Upper lobe of left lung (tissue), 6 donors: ENCODE measurements at regions not wholly inside any gene's neighbourhood (a gene's known extent, or its start where the extent isn't known, plus 50 kb on each side); places are given as distances from the start of the nearest gene placed in this dataset.

Experiments
- ATAC-seq, 2 donors: fragments of 200-7000 bp; cut with Tn5 transposase; one replicate each; pipeline ENCODE4 v1.9.1; 2022; ENCODE audit warnings: mild to moderate bottlenecking in 2 of 2, moderate library complexity in 2 of 2; ENCODE audit not compliant: low FRiP score in 2 of 2
- DNase-seq, 2 donors: peaks; one replicate each; pipeline ENCODE4 v3.0.0-alpha.2; 2019 to 2020
- H3K27ac ChIP-seq, 4 donors: fragments of 200-600 bp; sonication (generic); one replicate each; pipeline ENCODE4 v1.5.1; 2016 to 2019
- H3K27me3 ChIP-seq, 4 donors: fragments of 200-600 bp; sonication (generic); one replicate each; pipeline ENCODE4 v1.5.1; 2017 to 2019
- H3K36me3 ChIP-seq, 4 donors: fragments of 200-600 bp; sonication (generic); one replicate each; pipeline ENCODE4 v1.5.1; 2016 to 2019
- H3K4me1 ChIP-seq, 4 donors: fragments of 200-600 bp; sonication (generic); one replicate each; pipeline ENCODE4 v1.5.1; 2018 to 2019
- H3K4me3 ChIP-seq, 4 donors: fragments of 200-600 bp; sonication (generic); one replicate each; pipeline ENCODE4 v1.5.1; 2017 to 2019; ENCODE audit warnings: mild to moderate bottlenecking in 2 of 4, moderate library complexity in 1 of 4
- H3K9me3 ChIP-seq, 4 donors: fragments of 200-600 bp; sonication (generic); one replicate each; pipeline ENCODE4 v1.5.1; 2018 to 2019
- CTCF ChIP-seq, 6 experiments: fragments of 450-650 bp in 4 of 6; fragments of 200-600 bp in 2 of 6; sonication (generic) in 2 of 6; IDR thresholded peaks; one replicate each; pipeline ENCODE4 v1.5.1; 2016 to 2019; ENCODE audit warnings: antibody characterized with exemption in 6 of 6
- EP300 ChIP-seq, 4 donors: sonication (generic); formaldehyde crosslinking; IDR thresholded peaks; one replicate each; pipeline ENCODE4 v1.5.1; 2017; ENCODE audit warnings: antibody characterized with exemption in 4 of 4, control low read depth in 2 of 4
- POLR2A ChIP-seq, 4 donors: fragments of 450-650 bp; IDR thresholded peaks; one replicate each; pipeline ENCODE4 v1.5.1; 2016 to 2017; ENCODE audit warnings: antibody characterized with exemption in 4 of 4, mild to moderate bottlenecking in 2 of 4
- POLR2AphosphoS5 ChIP-seq, 2 donors: sonication (generic); formaldehyde crosslinking; IDR thresholded peaks; one replicate each; pipeline ENCODE4 v1.5.1; 2017; ENCODE audit warnings: antibody characterized with exemption in 2 of 2
- WGBS, 2 donors: methylation state at CpG; one replicate each; pipeline ENCODE4 v1.1.5; 2017 to 2018; 5-methylcytosine and 5-hydroxymethylcytosine counted together
- donor health status: DM: no; HTN: no; CAD: no; lungs with moderate emphysema.
- donor health status: DM: no; HTN: yes; CAD: no; lungs with severe emphysema.

DNA sequence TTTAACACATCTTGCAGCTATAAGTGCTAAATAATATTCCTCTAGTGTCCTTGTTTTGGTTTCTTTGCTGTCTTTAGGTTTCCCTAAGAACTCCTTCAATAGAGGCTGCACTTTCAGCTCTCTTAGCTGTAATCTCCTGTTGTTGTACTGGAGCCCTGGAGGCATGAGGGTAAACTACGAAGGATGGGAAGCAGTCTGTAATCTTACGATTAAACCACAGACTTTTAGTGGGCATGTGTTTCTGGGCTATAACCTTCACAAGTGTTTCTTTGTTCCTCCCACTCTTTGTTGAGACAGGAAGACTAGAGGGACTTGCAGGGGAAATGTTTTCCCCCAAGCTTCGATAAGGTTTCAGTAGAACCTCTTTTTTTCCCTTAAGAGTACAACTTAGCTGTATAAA, 1058.1 kb downstream of the NSUN3 start:
- no peak for TF ChIP-seq EP300 (IDR thresholded peaks at IDR 0.05)
- no peak for TF ChIP-seq POLR2AphosphoS5 (IDR thresholded peaks at IDR 0.05)
- TF ChIP-seq CTCF (IDR thresholded peaks at IDR 0.05) = no peak
- TF ChIP-seq POLR2A (IDR thresholded peaks at IDR 0.05) = no peak
- Histone ChIP-seq H3K27me3 (no peaks in the 10 kb centered on the region), H3K36me3 (no peaks in the 10 kb centered on the region), H3K27ac (no peak overlapping the region), H3K4me3 (no peak overlapping the region), H3K4me1 (no peaks in the 10 kb centered on the region), H3K9me3 (no peaks in the 10 kb centered on the region)
- DNase-seq = no peak
- WGBS, 2 donors = 36 to 54% methylated on average over 3 of the region's 3 CpGs
- ATAC-seq = no peak

DNA sequence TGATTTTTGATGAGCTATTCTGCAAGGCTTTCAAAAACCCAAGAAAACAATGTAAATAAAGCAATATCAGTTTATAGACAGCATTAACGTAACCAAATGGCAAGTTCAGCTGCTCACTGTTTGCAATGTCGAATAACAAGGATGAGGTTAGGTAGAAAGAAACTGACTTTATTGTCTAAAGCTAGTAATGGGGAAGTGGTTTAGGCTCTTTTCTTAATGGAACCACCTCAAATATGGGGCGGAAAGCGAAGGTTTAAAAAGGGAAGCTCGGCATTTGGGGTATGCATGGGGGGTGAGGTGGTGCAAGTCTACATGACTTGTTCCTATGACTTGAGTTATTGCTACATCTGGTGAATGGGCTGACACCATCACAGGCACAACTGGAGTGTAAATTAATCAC, 1060.2 kb downstream of the NSUN3 start:
- ATAC-seq (no peak), DNase-seq (no peak)
- Histone ChIP-seq H3K9me3 (no peaks in the 10 kb centered on the region), H3K36me3 (no peaks in the 10 kb centered on the region), H3K27ac (no peak overlapping the region), H3K4me3 (no peak overlapping the region), H3K4me1 (no peaks in the 10 kb centered on the region), H3K27me3 (no peaks in the 10 kb centered on the region)
- 80 to 91% methylated on average over 5 of the region's 5 CpGs for WGBS, 2 donors
- TF ChIP-seq POLR2AphosphoS5 (IDR thresholded peaks at IDR 0.05) (no peak), EP300 (IDR thresholded peaks at IDR 0.05) (no peak)

DNA sequence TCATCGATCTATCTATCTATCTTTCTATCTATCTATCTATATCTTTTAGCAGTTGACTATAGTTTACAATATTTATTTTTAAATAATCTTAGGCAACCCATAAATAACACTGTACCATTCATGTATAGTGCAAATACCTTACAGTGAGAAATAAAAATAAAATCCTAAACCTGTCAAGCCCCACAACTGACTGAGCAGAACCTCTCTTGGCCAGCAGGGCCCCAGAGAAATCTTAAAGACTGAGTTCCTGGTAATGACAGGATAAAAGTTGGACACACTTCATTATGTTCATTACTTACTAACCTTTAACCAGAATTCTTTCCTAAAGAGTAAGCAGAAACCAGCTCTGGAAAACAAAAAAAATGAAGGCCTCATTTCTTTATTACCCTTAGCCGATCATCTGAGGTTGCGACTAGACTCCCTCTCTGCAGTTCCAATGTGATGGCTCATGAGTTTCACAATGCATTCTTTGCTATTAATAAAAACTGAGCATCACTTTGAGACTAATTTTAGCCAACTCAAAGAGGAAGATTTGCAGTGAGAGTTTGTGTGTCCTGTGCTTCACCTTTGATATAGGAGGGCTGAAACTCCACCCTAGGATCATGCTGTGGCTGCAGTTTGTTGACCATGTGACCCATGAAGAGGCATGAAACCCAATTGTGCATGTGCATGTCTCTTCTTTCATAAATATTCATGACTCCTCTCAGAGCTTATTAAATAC, 1072.0 kb downstream of the NSUN3 start:
- Histone ChIP-seq H3K27me3 (no peaks in the 10 kb centered on the region), H3K4me1 (no peaks in the 10 kb centered on the region), H3K4me3 (no peak overlapping the region), H3K27ac (no peak overlapping the region), H3K9me3 (no peaks in the 10 kb centered on the region), H3K36me3 (no peaks in the 10 kb centered on the region)
- DNase-seq (no peak), ATAC-seq (no peak)
- TF ChIP-seq CTCF (IDR thresholded peaks at IDR 0.05) (no peak), POLR2AphosphoS5 (IDR thresholded peaks at IDR 0.05) (no peak), EP300 (IDR thresholded peaks at IDR 0.05) (no peak), POLR2A (IDR thresholded peaks at IDR 0.05) (no peak)
- WGBS, 2 donors = 84 to 89% methylated on average over 3 of the region's 3 CpGs

GRCh38 chr3:95148107-95148506, 1085.2 kb downstream of the NSUN3 start:
- Histone ChIP-seq H3K36me3 (no peaks in the 10 kb centered on the region), H3K27me3 (no peaks in the 10 kb centered on the region), H3K4me1 (no peaks in the 10 kb centered on the region), H3K4me3 (no peak overlapping the region), H3K9me3 (no peaks in the 10 kb centered on the region), H3K27ac (no peak overlapping the region)
- no peak for ATAC-seq
- no peak for TF ChIP-seq POLR2AphosphoS5 (IDR thresholded peaks at IDR 0.05)
- no peak for TF ChIP-seq CTCF (IDR thresholded peaks at IDR 0.05)
- no peak for TF ChIP-seq POLR2A (IDR thresholded peaks at IDR 0.05)
- TF ChIP-seq EP300 (IDR thresholded peaks at IDR 0.05) = no peak
- 88% methylated on average over 3 of the region's 3 CpGs for WGBS, 2 donors
- no peak for DNase-seq

DNA sequence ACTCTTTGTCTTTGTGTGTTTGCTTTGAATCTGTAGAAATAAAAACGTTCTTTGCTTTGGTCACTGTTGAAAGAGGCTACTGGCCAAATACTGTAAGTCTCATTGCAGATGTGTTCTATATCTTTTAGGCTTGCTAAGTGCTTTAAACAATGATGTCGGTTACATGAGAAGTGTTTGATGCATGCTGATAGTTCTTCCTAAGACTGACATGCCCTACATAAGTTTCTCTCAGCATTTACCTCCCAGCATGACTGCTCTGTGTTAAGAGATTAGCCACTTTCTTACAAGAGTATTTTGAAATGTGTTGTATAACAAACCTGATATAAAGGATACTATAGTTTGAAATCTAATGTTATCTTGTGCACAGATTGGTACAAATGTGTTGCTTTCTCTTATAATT, 1088.7 kb downstream of the NSUN3 start:
- 21 to 27% methylated on average over 2 of the region's 2 CpGs for WGBS, 2 donors
- ATAC-seq = no peak
- Histone ChIP-seq H3K27ac (no peak overlapping the region), H3K27me3 (no peaks in the 10 kb centered on the region), H3K4me3 (no peak overlapping the region), H3K4me1 (no peaks in the 10 kb centered on the region), H3K9me3 (no peaks in the 10 kb centered on the region), H3K36me3 (no peaks in the 10 kb centered on the region)
- no peak for DNase-seq
- TF ChIP-seq EP300 (IDR thresholded peaks at IDR 0.05) (no peak), POLR2AphosphoS5 (IDR thresholded peaks at IDR 0.05) (no peak), CTCF (IDR thresholded peaks at IDR 0.05) (no peak), POLR2A (IDR thresholded peaks at IDR 0.05) (no peak)
